ENCODE measurements at regions not wholly inside any gene's neighbourhood (a gene's known extent, or its start where the extent isn't known, plus 50 kb on each side); places are given as distances from the start of the nearest gene placed in this dataset.
"Not testable (repeated sequence)": the region's sequence is repeated elsewhere in the genome, so short reads cannot be mapped to it uniquely, and the experiment has no call there.

GRCh38 chr1:145475369-145475915, 50.0 kb upstream of the NBPF20 start:
- TF ChIP-seq CTCF, EP300, POLR2A (IDR thresholded peaks at IDR 0.05): not testable (repeated sequence)
